HEK293 (cell line): ENCODE measurements at regions not wholly inside any gene's neighbourhood (a gene's known extent, or its start where the extent isn't known, plus 50 kb on each side); places are given as distances from the start of the nearest gene placed in this dataset.

ENCODE experiments used
- KLF16 ChIP-seq: fragments of 450-650 bp; formaldehyde crosslinking; IDR thresholded peaks from 2 replicates; pipeline ENCODE4 v1.5.1; 2017; ENCODE audit warnings: missing biosample characterization, missing genetic modification characterization
- SP7 ChIP-seq: fragments of 450-650 bp; formaldehyde crosslinking; IDR thresholded peaks from 2 replicates; pipeline ENCODE4 v1.5.1; 2016; ENCODE audit warnings: missing biosample characterization, missing genetic modification characterization
- ZNF23 ChIP-seq: fragments of 450-650 bp; formaldehyde crosslinking; IDR thresholded peaks from 2 replicates; pipeline ENCODE4 v1.5.1; 2016; ENCODE audit warnings: missing biosample characterization, missing genetic modification characterization, borderline replicate concordance
- ZNF302 ChIP-seq: fragments of 450-650 bp; formaldehyde crosslinking; IDR thresholded peaks from 2 replicates; pipeline ENCODE4 v1.5.1; 2016; ENCODE audit warnings: missing biosample characterization, missing genetic modification characterization, low read depth
- ZNF391 ChIP-seq: fragments of 450-650 bp; formaldehyde crosslinking; IDR thresholded peaks from 2 replicates; pipeline ENCODE4 v1.5.1; 2016; ENCODE audit warnings: low read depth, missing biosample characterization, missing genetic modification characterization, borderline replicate concordance
- TF ChIP-seq, protein P1 (sequence below): fragments of 450-650 bp; formaldehyde crosslinking; IDR thresholded peaks from 2 replicates; pipeline ENCODE4 v1.5.1; 2016; ENCODE audit warnings: missing biosample characterization, missing genetic modification characterization
- TF ChIP-seq, protein P2 (sequence below): fragments of 450-650 bp; formaldehyde crosslinking; IDR thresholded peaks from 2 replicates; pipeline ENCODE4 v1.5.1; 2017; ENCODE audit warnings: missing biosample characterization, missing genetic modification characterization
- TF ChIP-seq, protein P3 (sequence below): fragments of 450-650 bp; formaldehyde crosslinking; IDR thresholded peaks from 2 replicates; pipeline ENCODE4 v1.5.1; 2016; ENCODE audit warnings: missing biosample characterization, missing genetic modification characterization

DNA sequence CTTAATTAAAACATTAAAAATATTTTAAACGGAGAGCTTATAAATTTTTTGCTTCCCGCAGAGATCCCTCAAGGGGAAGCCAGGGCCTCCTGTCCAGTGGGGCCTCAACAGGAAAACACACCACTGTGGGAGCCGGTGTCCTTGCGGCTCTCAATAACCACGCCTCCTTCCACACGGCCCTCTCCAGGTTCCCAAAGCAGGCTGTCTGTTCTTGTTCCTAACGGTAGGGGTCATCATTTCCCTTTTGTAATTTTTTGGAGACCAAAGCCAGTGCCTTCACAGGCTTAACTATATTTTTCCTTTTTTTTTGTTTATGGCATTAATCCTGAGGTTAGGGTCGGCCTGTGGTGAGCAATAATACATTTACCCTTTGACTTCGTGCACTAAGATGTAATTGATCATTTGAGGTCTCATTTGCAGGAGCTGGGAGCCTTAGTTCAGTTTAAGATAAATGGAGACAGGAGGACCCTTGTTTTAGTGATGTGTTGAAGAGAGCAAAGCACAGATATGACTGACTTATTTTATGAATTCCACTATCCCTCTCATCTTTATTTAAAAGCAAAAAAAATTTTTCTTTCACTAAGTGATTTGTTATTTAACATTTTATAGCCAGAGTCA lies 77.5 kb upstream of the N4BP1 start:
- TF ChIP-seq, protein P1, sequence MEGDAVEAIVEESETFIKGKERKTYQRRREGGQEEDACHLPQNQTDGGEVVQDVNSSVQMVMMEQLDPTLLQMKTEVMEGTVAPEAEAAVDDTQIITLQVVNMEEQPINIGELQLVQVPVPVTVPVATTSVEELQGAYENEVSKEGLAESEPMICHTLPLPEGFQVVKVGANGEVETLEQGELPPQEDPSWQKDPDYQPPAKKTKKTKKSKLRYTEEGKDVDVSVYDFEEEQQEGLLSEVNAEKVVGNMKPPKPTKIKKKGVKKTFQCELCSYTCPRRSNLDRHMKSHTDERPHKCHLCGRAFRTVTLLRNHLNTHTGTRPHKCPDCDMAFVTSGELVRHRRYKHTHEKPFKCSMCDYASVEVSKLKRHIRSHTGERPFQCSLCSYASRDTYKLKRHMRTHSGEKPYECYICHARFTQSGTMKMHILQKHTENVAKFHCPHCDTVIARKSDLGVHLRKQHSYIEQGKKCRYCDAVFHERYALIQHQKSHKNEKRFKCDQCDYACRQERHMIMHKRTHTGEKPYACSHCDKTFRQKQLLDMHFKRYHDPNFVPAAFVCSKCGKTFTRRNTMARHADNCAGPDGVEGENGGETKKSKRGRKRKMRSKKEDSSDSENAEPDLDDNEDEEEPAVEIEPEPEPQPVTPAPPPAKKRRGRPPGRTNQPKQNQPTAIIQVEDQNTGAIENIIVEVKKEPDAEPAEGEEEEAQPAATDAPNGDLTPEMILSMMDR: peak; percentile 54
- no peak for TF ChIP-seq ZNF391 (tag by site-specific recombination)
- TF ChIP-seq, protein P2, sequence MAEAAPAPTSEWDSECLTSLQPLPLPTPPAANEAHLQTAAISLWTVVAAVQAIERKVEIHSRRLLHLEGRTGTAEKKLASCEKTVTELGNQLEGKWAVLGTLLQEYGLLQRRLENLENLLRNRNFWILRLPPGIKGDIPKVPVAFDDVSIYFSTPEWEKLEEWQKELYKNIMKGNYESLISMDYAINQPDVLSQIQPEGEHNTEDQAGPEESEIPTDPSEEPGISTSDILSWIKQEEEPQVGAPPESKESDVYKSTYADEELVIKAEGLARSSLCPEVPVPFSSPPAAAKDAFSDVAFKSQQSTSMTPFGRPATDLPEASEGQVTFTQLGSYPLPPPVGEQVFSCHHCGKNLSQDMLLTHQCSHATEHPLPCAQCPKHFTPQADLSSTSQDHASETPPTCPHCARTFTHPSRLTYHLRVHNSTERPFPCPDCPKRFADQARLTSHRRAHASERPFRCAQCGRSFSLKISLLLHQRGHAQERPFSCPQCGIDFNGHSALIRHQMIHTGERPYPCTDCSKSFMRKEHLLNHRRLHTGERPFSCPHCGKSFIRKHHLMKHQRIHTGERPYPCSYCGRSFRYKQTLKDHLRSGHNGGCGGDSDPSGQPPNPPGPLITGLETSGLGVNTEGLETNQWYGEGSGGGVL: no peak
- no peak for TF ChIP-seq ZNF23 (tag by site-specific recombination)
- TF ChIP-seq SP7 (tag by site-specific recombination): no peak
- no peak for TF ChIP-seq ZNF302 (tag by site-specific recombination)
- TF ChIP-seq, protein P3, sequence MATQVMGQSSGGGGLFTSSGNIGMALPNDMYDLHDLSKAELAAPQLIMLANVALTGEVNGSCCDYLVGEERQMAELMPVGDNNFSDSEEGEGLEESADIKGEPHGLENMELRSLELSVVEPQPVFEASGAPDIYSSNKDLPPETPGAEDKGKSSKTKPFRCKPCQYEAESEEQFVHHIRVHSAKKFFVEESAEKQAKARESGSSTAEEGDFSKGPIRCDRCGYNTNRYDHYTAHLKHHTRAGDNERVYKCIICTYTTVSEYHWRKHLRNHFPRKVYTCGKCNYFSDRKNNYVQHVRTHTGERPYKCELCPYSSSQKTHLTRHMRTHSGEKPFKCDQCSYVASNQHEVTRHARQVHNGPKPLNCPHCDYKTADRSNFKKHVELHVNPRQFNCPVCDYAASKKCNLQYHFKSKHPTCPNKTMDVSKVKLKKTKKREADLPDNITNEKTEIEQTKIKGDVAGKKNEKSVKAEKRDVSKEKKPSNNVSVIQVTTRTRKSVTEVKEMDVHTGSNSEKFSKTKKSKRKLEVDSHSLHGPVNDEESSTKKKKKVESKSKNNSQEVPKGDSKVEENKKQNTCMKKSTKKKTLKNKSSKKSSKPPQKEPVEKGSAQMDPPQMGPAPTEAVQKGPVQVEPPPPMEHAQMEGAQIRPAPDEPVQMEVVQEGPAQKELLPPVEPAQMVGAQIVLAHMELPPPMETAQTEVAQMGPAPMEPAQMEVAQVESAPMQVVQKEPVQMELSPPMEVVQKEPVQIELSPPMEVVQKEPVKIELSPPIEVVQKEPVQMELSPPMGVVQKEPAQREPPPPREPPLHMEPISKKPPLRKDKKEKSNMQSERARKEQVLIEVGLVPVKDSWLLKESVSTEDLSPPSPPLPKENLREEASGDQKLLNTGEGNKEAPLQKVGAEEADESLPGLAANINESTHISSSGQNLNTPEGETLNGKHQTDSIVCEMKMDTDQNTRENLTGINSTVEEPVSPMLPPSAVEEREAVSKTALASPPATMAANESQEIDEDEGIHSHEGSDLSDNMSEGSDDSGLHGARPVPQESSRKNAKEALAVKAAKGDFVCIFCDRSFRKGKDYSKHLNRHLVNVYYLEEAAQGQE: no peak
- TF ChIP-seq KLF16 (tag by site-specific recombination): no peak
